ENCODE measurements at regions not wholly inside any gene's neighbourhood (a gene's known extent, or its start where the extent isn't known, plus 50 kb on each side); places are given as distances from the start of the nearest gene placed in this dataset.

- TF ChIP-seq CTCF (IDR thresholded peaks at IDR 0.05) (no peak), POLR2A (IDR thresholded peaks at IDR 0.05) (no peak)
These were observed 194.2 kb downstream of the TENT4A start for GRCh38 chr5:6907320-6907918.
